Thyroid gland (tissue), 4 donors: ENCODE measurements at regions not wholly inside any gene's neighbourhood (a gene's known extent, or its start where the extent isn't known, plus 50 kb on each side); places are given as distances from the start of the nearest gene placed in this dataset.

Experiments used
- CTCF ChIP-seq, 6 experiments: fragments of 200-600 bp in 3 of 6; fragments of 450-650 bp in 3 of 6; sonication (generic) in 3 of 6; IDR thresholded peaks; one replicate each; pipeline ENCODE4 v1.5.1; 2016 to 2019; ENCODE audit warnings: antibody characterized with exemption in 6 of 6, mild to moderate bottlenecking in 2 of 6, inconsistent platforms in 1 of 6, moderate library complexity in 1 of 6
- POLR2A ChIP-seq, 2 donors: fragments of 450-650 bp; IDR thresholded peaks; one replicate each; pipeline ENCODE4 v1.6.1; 2017; ENCODE audit warnings: antibody characterized with exemption in 2 of 2, mild to moderate bottlenecking in 2 of 2, moderate library complexity in 1 of 2

DNA sequence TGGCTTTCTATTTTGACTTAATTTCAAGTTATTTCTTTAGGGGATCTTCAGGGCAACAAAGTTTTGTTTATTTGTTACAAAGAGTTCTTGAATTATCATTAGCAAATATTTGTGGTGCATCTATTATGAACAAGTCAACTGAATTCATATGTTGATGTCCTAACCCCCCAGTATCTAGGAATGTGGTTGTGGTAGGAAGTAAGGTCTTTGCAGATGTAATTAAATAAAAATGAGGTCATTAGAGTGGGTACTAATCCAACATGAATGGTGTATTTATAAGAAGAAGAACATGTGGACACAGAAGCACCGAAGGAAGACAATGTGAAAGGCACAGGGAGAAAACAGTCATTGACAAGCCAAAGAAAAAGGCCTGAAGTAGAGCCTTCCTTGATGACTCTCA is 474.0 kb upstream of the DAB2 start:
- TF ChIP-seq CTCF (IDR thresholded peaks at IDR 0.05), result no peak
- no peak for TF ChIP-seq POLR2A (IDR thresholded peaks at IDR 0.05)
